Stomach (tissue), 8 donors: ENCODE measurements at regions not wholly inside any gene's neighbourhood (a gene's known extent, or its start where the extent isn't known, plus 50 kb on each side); places are given as distances from the start of the nearest gene placed in this dataset.

ENCODE experiments used
- DNase-seq, 2 donors: peaks; one replicate each; pipeline versions ENCODE4 v3.0.0 to v3.0.0-alpha.2; 2013 to 2019
- H3K27ac ChIP-seq, 5 donors: fragments of 200-600 bp in 4 of 5; sonication (generic) in 4 of 5; one replicate each; pipeline ENCODE4 v1.5.1; 2013 to 2019; ENCODE audit warnings: mild to moderate bottlenecking in 1 of 5, moderate library complexity in 1 of 5
- H3K27me3 ChIP-seq, 3 donors: fragments of 200-600 bp; sonication (generic); one replicate each; pipeline ENCODE4 v1.5.1; 2017 to 2019; ENCODE audit warnings: mixed run types in 1 of 3
- H3K36me3 ChIP-seq, 4 donors: fragments of 200-600 bp; sonication (generic); 1 replicate in 3 of 4; 2 replicates in 1 of 4; pipeline ENCODE4 v1.5.1; 2016 to 2019
- H3K4me1 ChIP-seq, 4 donors: fragments of 200-600 bp; sonication (generic); one replicate each; pipeline ENCODE4 v1.5.1; 2016 to 2019
- H3K4me3 ChIP-seq, 4 donors: fragments of 200-600 bp; sonication (generic) in 3 of 4; one replicate each; pipeline ENCODE4 v1.5.1; 2016 to 2019; ENCODE audit warnings: mild to moderate bottlenecking in 1 of 4
- H3K9me3 ChIP-seq, 4 donors: fragments of 200-600 bp; sonication (generic); one replicate each; pipeline ENCODE4 v1.5.1; 2016 to 2019
- EP300 ChIP-seq: sonication (generic); formaldehyde crosslinking; IDR thresholded peaks from one replicate; pipeline ENCODE4 v1.6.1; 2017; ENCODE audit warnings: antibody characterized with exemption
- POLR2A ChIP-seq, 4 donors: fragments of 450-650 bp; IDR thresholded peaks; one replicate each; pipeline ENCODE4 v1.6.1; 2016; ENCODE audit warnings: antibody characterized with exemption in 4 of 4, control low read depth in 2 of 4, mild to moderate bottlenecking in 1 of 4, moderate library complexity in 1 of 4
- POLR2AphosphoS5 ChIP-seq, 3 donors: sonication (generic); formaldehyde crosslinking; IDR thresholded peaks; one replicate each; pipeline ENCODE4 v1.6.1; 2016; ENCODE audit warnings: antibody characterized with exemption in 3 of 3
- WGBS, 5 donors: extraction: QIAGEN DNeasy Blood & Tissue Kit in 3 of 5; methylation state at CpG; one replicate each; pipeline versions ENCODE4 v1.1.5 to v1.1.7; 2013 to 2018; 5-methylcytosine and 5-hydroxymethylcytosine counted together
- intact Hi-C: fragments of 100-400 bp; cut with DNase I; formaldehyde crosslinking; loops from one replicate; pipeline ENCODE4 v1.15.1; 2023; ENCODE audit warnings: low total_unique reads
- TF ChIP-seq, protein P1 (sequence below), 7 experiments: fragments of 450-650 bp in 4 of 7; fragments of 200-600 bp in 3 of 7; sonication (generic) in 3 of 7; IDR thresholded peaks; one replicate each; pipeline ENCODE4 v1.5.1; 2016 to 2019; ENCODE audit warnings: antibody characterized with exemption in 7 of 7, control low read depth in 2 of 7, mild to moderate bottlenecking in 1 of 7
- donor health status: healthy with polysubstance abuse.
- donor health status: Bipolar disorder and iron deficiency.
- donor health status: healthy.

DNA sequence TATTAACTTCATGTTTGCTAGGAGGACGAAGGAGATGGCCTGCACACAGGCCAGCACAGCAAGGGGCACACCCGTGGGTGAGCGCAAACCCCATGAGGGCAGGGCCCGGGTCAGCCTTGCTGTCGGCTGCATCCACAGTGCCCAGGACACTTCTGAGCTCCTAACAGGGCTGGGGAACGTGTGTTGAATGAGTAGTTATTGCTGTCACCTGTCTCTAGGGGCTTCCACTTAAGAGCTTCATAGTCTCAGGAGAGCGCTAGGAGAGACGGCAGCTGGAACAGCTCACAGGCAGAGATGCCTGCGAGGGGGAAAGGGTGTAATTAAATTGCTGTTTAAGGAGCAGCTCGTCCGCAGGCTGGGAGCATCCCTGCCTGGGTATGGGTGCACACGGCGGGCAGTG is 91.4 kb upstream of the NEURL1B start:
- H3K4me3 ChIP-seq, result no peak overlapping the region
- no peak for TF ChIP-seq POLR2AphosphoS5 (IDR thresholded peaks at IDR 0.05)
- TF ChIP-seq, protein P1, sequence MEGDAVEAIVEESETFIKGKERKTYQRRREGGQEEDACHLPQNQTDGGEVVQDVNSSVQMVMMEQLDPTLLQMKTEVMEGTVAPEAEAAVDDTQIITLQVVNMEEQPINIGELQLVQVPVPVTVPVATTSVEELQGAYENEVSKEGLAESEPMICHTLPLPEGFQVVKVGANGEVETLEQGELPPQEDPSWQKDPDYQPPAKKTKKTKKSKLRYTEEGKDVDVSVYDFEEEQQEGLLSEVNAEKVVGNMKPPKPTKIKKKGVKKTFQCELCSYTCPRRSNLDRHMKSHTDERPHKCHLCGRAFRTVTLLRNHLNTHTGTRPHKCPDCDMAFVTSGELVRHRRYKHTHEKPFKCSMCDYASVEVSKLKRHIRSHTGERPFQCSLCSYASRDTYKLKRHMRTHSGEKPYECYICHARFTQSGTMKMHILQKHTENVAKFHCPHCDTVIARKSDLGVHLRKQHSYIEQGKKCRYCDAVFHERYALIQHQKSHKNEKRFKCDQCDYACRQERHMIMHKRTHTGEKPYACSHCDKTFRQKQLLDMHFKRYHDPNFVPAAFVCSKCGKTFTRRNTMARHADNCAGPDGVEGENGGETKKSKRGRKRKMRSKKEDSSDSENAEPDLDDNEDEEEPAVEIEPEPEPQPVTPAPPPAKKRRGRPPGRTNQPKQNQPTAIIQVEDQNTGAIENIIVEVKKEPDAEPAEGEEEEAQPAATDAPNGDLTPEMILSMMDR (IDR thresholded peaks at IDR 0.05), result no peak
- TF ChIP-seq EP300, result no peak
- no peak for TF ChIP-seq POLR2A (IDR thresholded peaks at IDR 0.05)
- H3K36me3 ChIP-seq, result no peaks in the 10 kb centered on the region
- DNase-seq, result no peak
- WGBS, 5 donors, result 83 to 91% (median 87%) methylated on average over 9 to 13 of the region's 13 CpGs
- no peaks in the 10 kb centered on the region for H3K27me3 ChIP-seq
- H3K27ac ChIP-seq, result no peak overlapping the region
- H3K9me3 ChIP-seq, result no peaks in the 10 kb centered on the region
- peaks cover 0 to 22% (median 5%) of the 10 kb centered on the region in 4 donors for H3K4me1 ChIP-seq
- intact Hi-C loops, result no loop called here

DNA sequence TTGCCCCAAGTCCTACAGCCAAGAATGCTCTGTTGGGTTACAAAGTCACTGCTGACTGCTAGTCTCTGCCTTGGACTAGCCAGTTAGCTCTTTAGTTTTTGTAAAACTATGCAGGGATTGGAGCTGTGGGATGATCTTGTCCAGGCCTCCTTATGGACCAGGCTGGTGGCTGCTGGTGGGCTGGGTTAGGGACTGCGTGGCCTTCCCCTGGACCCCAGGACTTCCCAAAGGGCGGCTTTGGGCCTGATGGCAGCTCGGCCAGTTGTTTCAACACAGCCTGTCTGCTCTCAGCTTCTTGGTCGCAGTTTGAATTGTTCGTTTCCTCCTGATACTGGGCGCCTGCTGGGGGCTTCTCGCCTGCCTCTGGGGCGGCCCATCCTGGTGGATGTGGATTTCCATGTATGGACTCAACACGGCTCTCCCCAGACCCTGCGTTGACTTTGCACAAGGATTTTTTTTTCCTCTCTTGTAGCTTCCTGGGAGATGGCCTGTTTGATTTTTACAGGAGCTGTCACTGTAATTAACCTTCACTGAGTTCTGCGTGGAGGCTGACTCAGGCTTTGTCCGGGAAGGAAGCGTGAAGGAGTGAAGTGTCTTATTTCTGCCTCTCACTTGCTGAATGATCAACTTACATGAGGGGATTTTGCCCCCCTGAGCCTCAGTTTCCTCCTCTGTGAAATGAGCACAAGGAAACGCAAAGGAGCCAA is 91.9 kb upstream of the NEURL1B start:
- Histone ChIP-seq H3K4me3 (no peak overlapping the region), H3K36me3 (no peaks in the 10 kb centered on the region), H3K4me1 (peaks cover 0 to 17% (median 2%) of the 10 kb centered on the region in 4 donors), H3K27ac (no peak overlapping the region), H3K27me3 (no peaks in the 10 kb centered on the region), H3K9me3 (no peaks in the 10 kb centered on the region)
- no peak for DNase-seq
- intact Hi-C loops, result no loop called here
- TF ChIP-seq POLR2AphosphoS5 (IDR thresholded peaks at IDR 0.05), result no peak
- no peak for TF ChIP-seq EP300
- TF ChIP-seq, protein P1 (IDR thresholded peaks at IDR 0.05), result no peak
- TF ChIP-seq POLR2A (IDR thresholded peaks at IDR 0.05), result no peak
- WGBS, 5 donors, result 87 to 92% (median 90%) methylated on average over 13 to 14 of the region's 14 CpGs

DNA sequence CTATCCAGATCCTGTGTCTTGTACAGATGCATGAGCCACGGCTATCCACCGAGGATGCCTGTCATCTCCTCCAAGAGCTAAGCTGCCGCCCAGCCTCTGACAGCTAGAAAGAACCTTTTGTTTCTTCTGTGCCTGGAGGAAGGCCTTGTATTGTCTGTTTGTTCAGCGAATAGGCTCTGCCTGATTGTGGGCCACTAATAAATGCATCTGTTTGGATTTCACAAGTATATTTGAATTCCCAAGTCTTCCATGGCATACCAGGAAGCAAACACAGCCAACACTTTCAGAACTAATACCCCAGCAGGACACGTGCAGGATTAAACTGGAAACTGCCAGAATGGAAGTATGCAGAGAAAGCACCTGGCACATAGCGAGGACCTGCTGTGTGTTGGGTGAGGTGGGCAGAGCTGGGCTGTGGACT is 92.7 kb upstream of the NEURL1B start:
- TF ChIP-seq POLR2AphosphoS5 (IDR thresholded peaks at IDR 0.05), result no peak
- TF ChIP-seq EP300, result no peak
- TF ChIP-seq POLR2A (IDR thresholded peaks at IDR 0.05), result no peak
- TF ChIP-seq, protein P1 (IDR thresholded peaks at IDR 0.05), result no peak
- Histone ChIP-seq H3K4me3 (no peak overlapping the region), H3K36me3 (no peaks in the 10 kb centered on the region), H3K4me1 (peaks cover 0 to 9% (median 0%) of the 10 kb centered on the region in 4 donors), H3K9me3 (no peaks in the 10 kb centered on the region), H3K27me3 (no peaks in the 10 kb centered on the region), H3K27ac (no peak overlapping the region)
- 27 to 52% (median 43%) methylated on average over 6 of the region's 6 CpGs for WGBS, 5 donors
- DNase-seq, result no peak
- intact Hi-C loops, result no loop called here

DNA sequence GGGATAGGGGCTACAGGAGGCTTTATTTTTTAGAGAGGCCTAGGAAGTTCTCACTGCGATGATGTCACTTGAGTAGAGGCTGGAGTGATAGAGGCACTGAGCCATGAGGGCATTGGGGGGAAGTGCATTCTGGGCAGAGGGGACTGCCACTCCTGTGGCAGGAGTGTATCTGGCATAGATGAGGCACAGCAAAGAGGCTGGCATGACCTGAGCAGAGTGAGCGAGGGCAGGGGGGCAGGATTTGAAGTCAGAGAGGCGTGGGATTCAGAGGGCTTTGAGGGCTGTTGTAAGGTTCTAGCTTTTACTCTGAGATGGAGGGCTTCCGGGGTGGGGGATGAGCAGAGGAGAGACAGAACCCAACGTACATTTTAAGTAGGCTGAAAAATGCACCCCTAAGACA is 91.9 kb upstream of the SH3PXD2B start:
- Histone ChIP-seq H3K27ac (no peak overlapping the region), H3K27me3 (no peaks in the 10 kb centered on the region), H3K36me3 (no peaks in the 10 kb centered on the region), H3K9me3 (no peaks in the 10 kb centered on the region), H3K4me1 (peaks cover 0 to 14% (median 0%) of the 10 kb centered on the region in 4 donors), H3K4me3 (no peak overlapping the region)
- 71 to 92% (median 91%) methylated on average over 5 of the region's 5 CpGs for WGBS, 5 donors
- no peak for DNase-seq
- TF ChIP-seq POLR2AphosphoS5 (IDR thresholded peaks at IDR 0.05), result no peak
- TF ChIP-seq, protein P1 (IDR thresholded peaks at IDR 0.05), result no peak
- intact Hi-C loops, result no loop called here
